Neural cell (in vitro differentiated cells): ENCODE measurements at regions not wholly inside any gene's neighbourhood (a gene's known extent, or its start where the extent isn't known, plus 50 kb on each side); places are given as distances from the start of the nearest gene placed in this dataset.

ENCODE experiments used
- EP300 ChIP-seq: fragments of 450-650 bp; conservative IDR thresholded peaks from 2 replicates; pipeline ENCODE4 v1.6.1; 2014; ENCODE audit warnings: antibody characterized with exemption, mild to moderate bottlenecking, moderate library complexity; ENCODE audit not compliant: poor library complexity, severe bottlenecking
- EZH2 ChIP-seq: fragments of 200-600, 300-800 bp; shearing (Covaris generic), sonication (generic); IDR thresholded peaks from 2 replicates; pipeline ENCODE4 v1.6.1; 2014; ENCODE audit warnings: antibody characterized with exemption, low read length, borderline replicate concordance, mild to moderate bottlenecking; ENCODE audit not compliant: insufficient read depth, poor library complexity, severe bottlenecking
- MXI1 ChIP-seq: fragments of 450-650 bp; conservative IDR thresholded peaks from 2 replicates; pipeline ENCODE4 v1.6.1; 2014; ENCODE audit warnings: antibody characterized with exemption, mild to moderate bottlenecking; ENCODE audit not compliant: poor library complexity, severe bottlenecking
- POLR2AphosphoS5 ChIP-seq: IDR thresholded peaks from 2 replicates; pipeline ENCODE4 v1.6.1; 2012
- RAD21 ChIP-seq: fragments of 450-650 bp; conservative IDR thresholded peaks from 2 replicates; pipeline ENCODE4 v1.6.1; 2014; ENCODE audit warnings: antibody characterized with exemption, mild to moderate bottlenecking, moderate library complexity
- SMC3 ChIP-seq: fragments of 450-650 bp; conservative IDR thresholded peaks from 2 replicates; pipeline ENCODE4 v1.6.1; 2014; ENCODE audit warnings: antibody characterized with exemption, mild to moderate bottlenecking, moderate library complexity; ENCODE audit not compliant: poor library complexity
- TAF1 ChIP-seq: IDR thresholded peaks from 2 replicates; pipeline ENCODE4 v1.6.1; 2012; ENCODE audit warnings: low read depth
- TF ChIP-seq, protein P1 (sequence below): fragments of 450-650 bp; IDR thresholded peaks from 2 replicates; pipeline ENCODE4 v1.5.1; 2014; ENCODE audit warnings: antibody characterized with exemption, mild to moderate bottlenecking, moderate library complexity; ENCODE audit not compliant: poor library complexity, severe bottlenecking

DNA sequence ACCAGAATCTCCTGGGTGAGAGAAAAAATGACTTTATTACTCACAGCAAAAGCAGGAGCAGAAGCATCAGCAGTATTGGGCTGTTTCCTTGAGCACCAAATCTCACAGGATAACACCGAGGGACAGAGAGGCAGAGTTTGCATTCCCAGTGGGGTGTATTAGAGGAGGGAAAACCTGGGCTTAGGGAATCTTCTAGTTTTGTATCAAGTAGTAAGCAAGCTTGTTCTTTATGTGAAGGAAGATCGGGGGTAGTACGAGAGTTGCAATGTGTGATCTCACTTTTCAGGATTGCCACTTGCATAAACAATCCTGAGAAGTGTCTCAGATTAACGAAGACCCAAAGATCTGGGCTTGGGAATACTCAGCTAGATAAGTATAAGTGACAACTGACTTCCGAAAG lies 1163.0 kb downstream of the TAF11L14 start:
- TF ChIP-seq, protein P1, sequence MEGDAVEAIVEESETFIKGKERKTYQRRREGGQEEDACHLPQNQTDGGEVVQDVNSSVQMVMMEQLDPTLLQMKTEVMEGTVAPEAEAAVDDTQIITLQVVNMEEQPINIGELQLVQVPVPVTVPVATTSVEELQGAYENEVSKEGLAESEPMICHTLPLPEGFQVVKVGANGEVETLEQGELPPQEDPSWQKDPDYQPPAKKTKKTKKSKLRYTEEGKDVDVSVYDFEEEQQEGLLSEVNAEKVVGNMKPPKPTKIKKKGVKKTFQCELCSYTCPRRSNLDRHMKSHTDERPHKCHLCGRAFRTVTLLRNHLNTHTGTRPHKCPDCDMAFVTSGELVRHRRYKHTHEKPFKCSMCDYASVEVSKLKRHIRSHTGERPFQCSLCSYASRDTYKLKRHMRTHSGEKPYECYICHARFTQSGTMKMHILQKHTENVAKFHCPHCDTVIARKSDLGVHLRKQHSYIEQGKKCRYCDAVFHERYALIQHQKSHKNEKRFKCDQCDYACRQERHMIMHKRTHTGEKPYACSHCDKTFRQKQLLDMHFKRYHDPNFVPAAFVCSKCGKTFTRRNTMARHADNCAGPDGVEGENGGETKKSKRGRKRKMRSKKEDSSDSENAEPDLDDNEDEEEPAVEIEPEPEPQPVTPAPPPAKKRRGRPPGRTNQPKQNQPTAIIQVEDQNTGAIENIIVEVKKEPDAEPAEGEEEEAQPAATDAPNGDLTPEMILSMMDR = no peak
- TF ChIP-seq TAF1 = no peak
- TF ChIP-seq EP300 = no peak
- no peak for TF ChIP-seq POLR2AphosphoS5
- no peak for TF ChIP-seq EZH2
- TF ChIP-seq RAD21 = no peak
- no peak for TF ChIP-seq SMC3
- no peak for TF ChIP-seq MXI1
